Stimulated activated naive CD4-positive, alpha-beta T cell (primary cell): ENCODE measurements at regions not wholly inside any gene's neighbourhood (a gene's known extent, or its start where the extent isn't known, plus 50 kb on each side); places are given as distances from the start of the nearest gene placed in this dataset.

ENCODE experiments used
- DNase-seq, 6 experiments: peaks; one replicate each; lab custom pipeline; 2025; lab: John Stamatoyannopoulos, UW

DNA sequence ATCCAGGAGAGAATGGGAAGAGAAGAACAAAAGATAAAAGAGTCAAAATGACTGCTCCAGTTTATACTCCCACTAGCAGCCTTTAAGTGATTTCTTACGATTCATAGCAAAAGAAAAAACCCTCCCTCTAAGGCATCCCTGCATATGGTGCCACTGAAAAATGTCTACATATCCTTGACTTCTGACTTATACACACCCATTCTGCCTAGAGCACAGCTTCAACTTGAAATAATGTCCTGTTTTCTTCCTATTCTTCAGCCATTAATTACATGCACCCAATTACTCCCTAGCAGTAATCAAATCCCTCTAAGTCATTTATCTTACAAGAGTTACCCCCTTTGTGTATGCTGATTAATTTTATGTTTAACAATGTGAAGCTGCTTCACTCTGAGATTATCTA is 393.5 kb downstream of the HTR7 start:
- no peak for DNase-seq

DNA sequence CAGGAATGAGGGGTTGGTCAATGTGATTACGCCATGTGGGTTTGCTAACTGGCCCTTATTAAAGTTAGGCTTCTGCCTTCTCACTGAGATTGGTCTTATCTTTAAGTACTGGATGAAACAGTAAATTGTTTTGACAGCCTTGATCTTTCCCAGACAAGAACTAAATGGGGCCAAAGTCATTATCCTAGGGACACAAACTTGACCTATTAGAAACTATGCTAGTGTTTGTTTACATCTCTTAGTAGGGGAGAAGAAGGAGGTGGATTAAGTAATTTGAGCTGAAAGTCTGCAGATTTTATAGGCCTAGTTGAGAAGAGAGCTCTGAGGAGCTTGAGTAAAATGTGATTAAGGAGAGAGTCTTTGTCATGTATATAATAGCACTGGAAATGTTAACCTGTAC is 386.9 kb downstream of the HTR7 start:
- no peak for DNase-seq

DNA sequence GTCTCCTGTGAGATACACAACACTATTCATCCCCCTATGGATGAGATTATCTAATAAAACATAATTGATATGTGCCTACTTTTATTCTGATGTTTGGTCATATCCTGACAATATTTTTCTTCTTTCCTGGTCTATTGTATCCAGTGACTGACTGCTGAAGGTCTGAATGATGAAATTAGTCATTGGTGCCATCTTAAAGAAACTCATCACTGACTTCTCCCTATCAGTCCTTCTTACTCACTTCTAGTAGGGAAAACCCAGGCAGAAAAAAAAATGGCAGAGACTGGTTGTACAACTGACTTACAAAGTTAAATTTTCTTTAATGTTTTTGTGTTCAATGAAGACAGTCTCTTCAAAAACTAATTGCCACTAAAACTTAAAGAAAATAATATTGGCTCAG is 377.4 kb downstream of the HTR7 start:
- no peak for DNase-seq

DNA sequence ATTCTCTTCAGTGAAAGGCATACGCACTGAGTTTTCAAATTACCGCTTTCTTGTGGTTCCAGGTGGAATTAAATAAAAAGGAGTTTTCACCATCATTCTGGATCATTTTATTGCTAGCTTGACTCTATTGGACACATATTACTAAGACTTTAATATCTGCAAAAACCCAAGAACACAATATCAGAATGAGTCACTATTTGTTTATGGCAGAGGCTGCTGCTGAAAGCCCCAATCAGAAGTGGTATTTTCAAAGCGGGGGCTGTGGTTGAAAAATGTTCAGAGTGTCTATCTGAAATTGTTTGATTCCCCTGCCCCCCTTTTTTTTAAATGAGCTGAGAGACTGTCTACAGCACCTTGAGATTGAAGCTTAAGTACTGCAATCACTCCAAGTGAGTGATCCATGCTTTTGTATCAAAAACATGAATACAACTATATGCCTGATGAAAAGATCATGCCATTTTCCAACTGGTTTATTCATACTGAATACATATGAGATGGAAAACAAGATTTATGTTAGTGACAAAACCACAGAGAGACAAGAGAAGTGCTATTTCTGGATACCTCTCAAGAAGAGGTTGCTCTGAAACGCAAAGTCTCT is 376.4 kb downstream of the HTR7 start:
- DNase-seq: no peak

DNA sequence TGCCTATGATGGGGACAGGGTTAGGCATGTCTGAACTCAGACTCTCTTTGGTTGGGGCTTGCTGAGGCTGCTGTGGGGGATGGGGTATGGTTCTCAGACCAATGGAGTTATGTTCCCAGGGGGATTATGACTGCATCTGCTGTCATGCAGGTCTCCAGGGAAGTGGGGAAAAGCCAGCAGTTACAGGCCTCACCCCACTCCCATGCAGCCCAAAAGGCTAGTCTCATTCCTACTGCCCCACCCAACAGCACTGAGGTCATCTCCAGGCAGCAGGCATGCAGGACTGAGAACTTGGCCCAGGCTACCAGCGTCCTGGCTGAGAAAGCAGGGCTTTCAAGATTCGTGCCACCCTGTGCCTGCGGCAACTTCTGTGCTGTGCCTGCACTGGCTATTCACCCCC is 373.3 kb downstream of the HTR7 start:
- no peak for DNase-seq

DNA sequence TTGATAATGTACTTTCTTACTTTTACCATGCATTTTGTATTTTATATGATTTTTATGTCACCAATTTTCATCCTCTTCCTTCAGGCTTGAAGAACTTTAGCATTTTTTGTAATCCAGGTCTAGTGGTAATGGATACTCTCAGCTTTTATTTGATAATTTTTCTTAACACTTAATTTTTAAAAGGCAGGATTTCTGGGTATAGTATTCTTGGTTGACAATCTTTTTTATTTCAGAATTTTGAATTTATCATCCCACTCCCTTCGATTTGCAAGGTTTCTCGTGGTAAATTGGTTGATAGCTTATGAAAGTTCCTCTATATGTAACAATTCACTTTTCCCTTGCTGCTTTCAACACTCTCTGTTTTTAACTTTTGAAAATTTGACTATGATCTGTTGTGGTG is 363.7 kb downstream of the HTR7 start:
- DNase-seq: no peak

DNA sequence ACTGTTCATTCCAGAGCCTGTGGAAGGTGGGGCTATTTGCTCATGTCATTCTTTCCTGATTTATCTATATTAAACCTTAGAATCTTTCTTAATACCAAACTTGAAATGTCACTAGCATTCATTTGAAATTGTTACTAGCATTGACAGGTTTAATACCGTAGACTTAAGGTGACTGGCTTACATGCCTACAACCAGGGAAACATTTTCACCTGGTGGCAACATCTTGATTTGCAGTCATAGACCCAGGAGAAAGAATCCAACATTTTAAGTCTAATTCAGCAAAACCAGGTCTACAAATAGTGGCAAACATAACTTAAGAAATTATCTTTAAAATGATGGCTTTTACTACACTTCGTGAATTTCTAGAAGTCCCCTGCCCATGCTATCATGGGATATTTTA is 353.7 kb downstream of the HTR7 start:
- DNase-seq: no peak

DNA sequence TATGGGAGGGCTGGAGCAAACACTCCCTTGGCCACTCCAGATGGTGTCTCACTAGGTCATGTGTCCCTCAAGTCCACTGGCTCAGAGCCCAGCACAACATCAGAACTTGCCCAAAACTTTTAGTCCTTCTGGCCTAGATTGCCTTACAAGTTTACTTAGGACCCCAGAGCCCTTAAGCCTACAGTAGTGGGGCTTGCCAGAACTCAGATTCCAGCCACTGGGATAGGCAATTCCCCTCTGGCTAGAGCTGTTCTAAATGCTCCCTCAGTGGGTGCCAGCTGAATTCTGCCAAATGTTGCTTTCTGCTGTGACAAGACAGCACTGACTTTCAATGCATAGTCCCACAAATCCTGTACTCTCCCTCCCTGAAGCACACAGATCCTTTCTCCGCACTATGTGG is 331.1 kb downstream of the HTR7 start:
- DNase-seq: no peak

DNA sequence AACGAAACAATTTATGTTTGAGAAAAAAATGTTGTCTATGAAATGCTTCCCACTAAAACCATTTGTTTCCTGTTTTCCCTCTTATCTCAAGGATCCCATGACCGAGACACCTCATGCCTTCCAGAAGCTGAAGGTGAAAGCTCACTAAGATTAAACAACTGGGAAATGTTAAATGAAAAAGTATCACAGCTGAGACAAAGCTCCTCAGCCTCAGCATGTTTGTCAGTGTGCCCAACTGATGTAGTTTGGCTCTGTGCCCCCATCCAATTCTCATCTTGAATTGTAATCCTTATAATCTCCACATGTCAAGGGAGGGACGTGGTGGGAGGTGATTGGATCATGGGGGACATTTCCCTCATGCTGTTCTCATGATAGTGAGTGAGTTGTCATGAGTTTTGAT is 327.3 kb downstream of the HTR7 start:
- DNase-seq: no peak

DNA sequence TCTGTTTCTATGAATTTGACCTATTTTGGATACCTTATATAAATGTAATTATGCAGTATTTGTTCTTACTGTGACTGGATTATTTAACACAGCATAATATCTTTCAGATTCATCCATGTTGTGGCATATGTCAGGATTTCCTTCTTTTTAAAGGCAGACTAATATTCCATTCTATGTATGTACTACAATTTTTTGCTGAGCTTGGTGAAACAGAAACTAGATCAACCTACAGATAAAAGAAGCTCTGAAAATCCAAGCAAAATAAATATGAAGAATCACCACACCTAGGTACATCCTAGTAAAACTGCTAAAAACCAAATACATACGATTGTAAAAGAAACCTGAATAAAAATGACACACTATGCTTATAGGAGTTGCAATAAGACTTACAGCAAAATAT is 300.5 kb downstream of the HTR7 start:
- no peak for DNase-seq

DNA sequence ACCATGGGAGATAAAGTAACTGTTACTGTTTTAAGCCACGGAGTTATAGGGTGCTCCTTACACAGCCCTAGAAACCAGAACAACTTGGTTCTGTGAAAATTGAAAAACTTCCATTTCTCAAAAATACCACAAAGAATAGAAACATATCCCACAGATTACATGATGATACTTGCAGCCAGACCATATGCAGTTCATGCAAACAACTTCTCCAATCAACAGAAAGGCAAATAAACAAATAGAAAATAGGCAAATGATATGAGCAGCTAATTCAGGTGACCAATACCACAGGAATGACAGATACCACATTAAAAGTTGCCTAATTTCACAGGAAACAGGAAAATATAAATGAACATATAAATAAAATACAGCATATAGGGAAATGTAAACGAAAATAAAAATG is 297.5 kb downstream of the HTR7 start:
- DNase-seq: no peak

DNA sequence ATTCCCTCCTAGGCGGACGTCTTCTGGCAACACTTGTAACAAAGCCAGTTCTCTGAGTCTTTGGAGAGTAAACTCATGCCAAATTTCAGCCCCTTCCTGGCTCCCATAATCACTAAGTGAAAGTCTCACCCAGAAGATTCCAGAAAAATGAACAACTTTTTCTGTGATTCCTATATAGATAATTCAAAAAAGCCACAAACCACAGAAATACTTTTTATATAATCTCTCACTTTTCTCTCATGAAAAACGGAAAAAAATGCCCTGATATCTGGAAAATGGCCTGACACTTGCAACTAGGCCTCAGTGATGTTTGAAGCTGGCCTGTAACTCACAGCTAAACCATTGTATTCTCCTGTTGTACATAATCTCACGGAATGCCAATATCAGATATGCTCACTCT is 296.2 kb downstream of the HTR7 start:
- no peak for DNase-seq

DNA sequence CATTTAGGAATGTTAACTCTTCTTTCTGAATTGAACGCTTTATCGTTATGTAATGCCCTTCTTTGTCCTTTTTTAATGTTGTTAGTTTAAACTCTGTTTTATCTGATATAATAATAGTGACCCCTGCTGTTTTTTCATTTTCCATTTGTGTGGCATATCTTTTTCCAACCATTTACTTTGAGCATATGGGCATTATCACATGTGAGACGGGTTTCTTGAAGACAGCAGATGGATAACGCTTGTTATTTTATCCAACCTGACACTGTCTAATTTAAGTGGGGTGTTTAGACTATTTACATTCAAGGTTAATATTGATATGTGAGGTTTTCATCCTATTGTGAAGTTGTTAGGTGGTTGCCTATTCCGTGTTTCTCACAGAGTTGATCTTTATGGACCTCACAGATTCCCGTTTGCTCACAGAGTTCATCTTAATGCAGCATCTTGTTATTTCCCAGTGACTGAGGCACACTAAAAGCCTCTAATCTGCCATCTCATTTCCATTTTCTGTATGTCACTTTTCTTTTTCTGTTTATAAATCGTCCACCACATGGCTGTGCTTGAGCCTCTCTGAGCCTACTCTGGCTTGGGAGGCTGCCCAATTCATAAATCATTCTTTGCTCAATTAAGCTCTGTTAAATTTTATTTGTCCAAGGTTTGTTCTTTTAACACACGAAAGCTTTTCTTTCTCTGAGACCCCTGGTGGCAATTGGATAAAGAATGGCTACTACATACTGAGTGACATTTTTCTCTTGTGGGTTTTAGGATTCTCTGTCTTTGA is 286.2 kb downstream of the HTR7 start:
- DNase-seq: no peak

DNA sequence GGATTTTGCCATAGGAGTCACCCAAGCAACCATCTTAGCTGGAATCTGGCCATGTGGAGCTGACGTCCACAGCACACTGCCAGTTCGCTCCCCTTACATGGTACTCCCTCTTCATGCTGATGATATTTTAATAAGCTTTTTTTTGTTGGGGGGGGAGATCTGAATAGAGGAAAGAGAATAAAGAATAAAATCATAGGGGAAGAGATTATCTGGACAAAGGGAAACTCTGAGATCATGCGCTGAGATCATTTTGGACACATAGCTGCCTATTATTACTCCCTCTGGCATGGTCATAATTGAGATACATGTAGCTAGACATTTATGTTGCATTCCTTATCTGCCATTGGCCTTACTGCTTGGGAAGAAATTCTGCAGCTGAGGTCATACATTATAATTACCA is 282.7 kb downstream of the HTR7 start:
- DNase-seq: no peak

DNA sequence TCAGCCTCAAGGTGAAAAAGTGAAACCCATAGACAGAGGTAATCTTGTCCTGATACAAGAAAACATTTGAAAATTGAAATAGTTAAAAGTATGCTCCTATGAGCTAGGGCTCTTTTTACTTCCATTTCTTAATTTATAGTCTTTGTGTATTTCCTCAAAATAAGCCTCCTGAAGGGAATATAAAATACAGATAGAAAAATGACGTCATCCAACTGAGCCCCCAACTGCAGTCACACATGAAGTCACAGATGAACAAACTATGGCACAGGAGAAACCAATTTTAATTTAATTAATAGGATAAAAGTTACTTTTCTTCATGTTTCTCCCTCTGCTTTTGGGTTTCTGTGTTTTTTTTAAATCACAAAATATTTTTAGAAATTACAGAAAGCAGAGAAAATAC is 280.3 kb downstream of the HTR7 start:
- DNase-seq: no peak

DNA sequence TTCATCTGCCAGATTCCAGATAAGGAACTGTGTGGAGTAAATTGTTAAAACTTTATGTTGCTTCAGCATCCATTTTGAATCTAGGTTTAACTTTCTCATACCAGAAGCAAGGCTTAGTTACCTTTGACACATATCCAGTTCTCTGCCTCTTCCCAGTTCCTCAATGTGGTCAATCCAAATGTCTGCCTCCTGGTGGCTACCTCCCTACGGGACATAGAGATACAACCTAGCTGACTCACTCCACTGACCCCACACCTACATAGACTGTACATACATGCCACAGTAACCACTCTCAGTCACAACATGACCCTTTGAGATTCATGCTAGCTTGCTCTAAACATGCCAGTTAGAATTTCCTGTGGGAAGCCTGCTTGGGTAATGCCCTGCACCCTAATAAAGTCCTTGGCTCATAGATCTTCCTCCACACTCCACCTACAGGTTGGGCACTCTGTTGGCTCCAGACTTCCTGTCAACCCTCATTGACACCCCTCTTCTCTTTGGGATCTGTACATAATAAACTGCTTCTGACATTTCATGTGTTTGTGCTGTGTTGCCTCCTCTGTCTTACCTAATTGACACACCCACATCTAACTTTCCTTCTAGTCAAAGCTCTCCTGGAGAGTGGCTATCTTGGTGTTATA is 278.1 kb downstream of the HTR7 start:
- DNase-seq: no peak

DNA sequence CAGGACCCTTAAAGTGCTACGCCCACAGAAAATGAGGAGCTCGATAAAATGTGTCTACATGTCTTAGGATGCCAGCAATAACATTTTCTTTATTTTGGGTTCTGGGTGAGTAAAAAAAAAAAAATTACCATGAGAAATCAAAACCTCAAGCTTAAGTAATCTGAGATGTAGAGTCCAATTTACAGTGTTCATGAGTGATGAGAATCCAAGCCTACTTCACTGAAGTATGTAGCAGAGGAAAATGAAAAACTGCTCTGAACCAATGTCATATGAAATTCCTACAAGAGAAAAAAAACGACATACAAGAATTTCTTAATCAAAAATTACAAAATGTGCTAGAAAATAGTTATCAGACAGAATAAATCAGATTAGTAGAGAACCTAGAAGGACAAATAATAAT is 274.4 kb downstream of the HTR7 start:
- no peak for DNase-seq

DNA sequence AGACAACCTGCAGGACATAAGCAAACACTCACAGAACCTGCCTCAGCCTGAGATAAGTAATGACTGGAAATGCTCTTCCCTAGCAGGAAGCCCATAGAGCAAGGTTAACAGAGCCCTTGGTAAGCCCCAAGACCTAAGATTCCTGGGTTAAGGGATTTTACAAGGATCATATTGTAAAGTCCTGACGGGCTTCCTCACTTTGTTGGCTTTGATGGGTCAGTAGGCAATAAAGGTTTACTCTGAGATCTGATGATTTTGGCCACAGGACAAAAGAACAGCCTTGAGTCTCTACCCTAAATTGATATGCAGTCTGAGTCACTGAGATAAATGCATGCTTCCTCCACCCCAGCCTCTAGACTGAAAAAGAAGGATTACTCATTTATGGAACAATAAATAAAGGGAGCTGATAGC is 270.8 kb downstream of the HTR7 start:
- DNase-seq: no peak

DNA sequence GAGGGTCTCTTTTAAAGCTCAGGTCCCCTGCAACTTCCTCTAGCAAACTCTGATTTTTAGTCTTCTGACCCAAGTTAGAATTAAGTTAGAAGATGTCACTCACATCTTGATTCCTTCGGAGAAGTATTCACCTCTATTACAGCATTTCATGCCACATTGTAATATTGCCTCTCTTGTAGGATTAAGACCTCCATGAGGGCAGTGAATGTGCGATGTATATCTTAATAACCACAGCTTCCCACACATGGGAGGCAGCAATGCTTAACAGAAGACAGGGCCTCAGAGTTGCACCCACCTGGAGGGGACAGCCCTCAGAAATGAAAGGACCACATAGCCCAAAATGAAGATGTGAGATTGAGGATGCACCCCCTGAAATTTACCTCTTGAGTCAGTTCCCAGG is 270.3 kb downstream of the HTR7 start:
- DNase-seq: no peak

DNA sequence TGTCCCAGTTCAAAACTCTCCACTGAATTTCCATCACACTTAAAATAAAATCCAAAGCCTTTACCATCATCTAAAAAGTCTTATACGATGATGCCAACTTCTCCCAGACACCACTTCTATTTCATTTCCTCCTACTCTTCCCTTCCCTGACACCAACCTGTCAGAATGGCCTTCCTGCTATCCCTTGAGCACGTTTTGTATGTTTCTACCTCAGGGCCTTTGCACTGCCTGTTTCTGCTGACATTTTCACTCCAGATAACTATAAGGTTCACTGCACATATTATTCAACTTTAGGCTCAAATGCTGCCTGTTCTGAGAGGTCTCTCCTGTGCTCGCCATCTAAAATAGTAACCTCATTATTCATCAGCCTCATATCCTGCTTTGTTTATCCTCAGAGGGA is 269.6 kb downstream of the HTR7 start:
- DNase-seq: no peak

DNA sequence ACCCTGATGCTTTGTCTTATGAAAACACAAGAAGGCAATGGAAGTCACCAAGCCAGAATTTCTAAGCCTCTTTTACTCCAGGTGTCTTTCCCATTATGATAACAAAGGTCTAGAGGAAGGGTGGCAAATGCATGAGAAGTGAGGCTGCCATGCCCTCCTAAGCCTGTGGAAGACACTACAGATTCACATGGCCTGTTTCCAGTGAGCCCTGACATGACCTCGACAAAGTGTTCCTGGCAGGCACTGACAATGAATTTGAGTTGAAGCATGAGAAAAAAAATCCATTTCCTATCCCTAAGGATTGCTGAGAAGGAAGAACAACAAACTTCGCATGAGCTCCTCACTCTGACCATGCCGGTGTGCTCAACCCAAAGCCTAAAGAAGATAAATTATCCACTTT is 268.0 kb downstream of the HTR7 start:
- no peak for DNase-seq

DNA sequence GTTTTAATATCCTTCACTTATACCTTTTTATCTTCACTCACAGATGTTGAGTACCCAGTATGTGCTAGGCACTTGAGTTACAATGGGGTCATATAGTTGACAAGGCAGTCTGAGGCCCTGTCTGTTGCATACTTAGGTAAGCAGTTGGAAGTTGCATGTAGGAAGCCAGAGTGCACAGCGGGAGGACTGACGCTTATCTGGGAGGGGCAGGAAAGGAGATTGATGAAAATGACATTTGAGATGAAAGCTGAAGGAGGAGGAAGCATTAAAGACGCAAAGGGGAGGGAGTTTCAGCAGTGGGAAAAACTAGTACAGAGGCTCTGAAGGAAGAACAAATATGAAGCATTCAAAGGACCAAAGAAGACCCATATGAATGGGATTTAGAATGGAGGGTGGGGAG is 266.2 kb downstream of the HTR7 start:
- no peak for DNase-seq

DNA sequence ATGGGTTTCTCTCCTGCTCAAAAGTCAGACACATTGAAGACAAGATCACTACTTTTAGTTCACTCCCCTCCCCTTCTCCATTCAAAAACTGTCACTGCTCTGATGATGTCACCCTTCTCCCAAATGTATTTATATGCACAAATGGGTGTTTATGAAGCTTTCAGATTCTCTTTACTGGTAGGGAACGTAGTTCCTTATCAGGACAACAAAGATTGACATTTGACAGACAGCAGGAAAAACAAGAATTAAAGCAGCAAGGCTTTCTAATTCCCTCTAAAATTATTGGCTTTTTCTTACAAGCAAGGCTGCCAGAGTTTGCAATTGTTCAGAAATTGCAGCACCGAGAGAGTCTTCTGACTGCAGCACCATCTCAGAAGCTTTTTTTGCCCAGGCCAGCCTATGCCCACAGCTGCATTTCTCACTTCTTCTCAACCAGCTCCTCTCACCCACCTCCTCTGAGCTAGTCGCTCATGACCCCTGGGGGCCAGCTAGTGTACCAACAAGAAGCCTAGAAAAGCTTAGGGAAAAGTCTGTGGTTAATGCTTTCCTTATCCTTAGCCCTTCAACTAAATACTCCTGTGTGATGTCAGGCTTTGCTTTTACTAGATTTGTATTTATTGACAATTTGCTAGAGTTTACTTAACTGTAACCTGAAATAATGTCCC is 265.1 kb downstream of the HTR7 start:
- no peak for DNase-seq
